ENCODE measurements at regions not wholly inside any gene's neighbourhood (a gene's known extent, or its start where the extent isn't known, plus 50 kb on each side); places are given as distances from the start of the nearest gene placed in this dataset.

GRCh38 chr22:49295465-49295743 is 532.3 kb downstream of the BRD1 start (continued):
- TF ChIP-seq CTCF (conservative IDR thresholded peaks at IDR 0.05; ENCODE audit: low read depth in 2 of 2): no peak

- no peak overlapping the region for H3K27ac ChIP-seq (ENCODE audit: low read depth)
- H3K4me2 ChIP-seq: no peak overlapping the region
- H3K36me3 ChIP-seq (ENCODE audit: insufficient read depth): no peaks in the 10 kb centered on the region
- no peaks in the 10 kb centered on the region for H3K9me2 ChIP-seq (ENCODE audit: insufficient read depth)
- no peaks in the 10 kb centered on the region for H3K27me3 ChIP-seq (ENCODE audit: insufficient read depth)
- H2AFZ ChIP-seq: no peak overlapping the region
- no peak overlapping the region for H3K4me3 ChIP-seq
- Mint-ChIP-seq H3K9me3 (peaks cover 12% of the 10 kb centered on the region), H3K4me1 (peaks cover 11% of the 10 kb centered on the region), H3K27me3 (ENCODE audit: insufficient read depth, low read depth, poor library complexity) (peaks cover 13% of the 10 kb centered on the region), H3K4me3 (no peak overlapping the region), H3K27ac (no peak overlapping the region), H3K36me3 (ENCODE audit: low read depth) (peaks cover 10% of the 10 kb centered on the region; the same call in 2 of the 3 replicates)
- no peaks in the 10 kb centered on the region for H3F3A ChIP-seq (replicated peaks; ENCODE audit: low read depth)
- H3K4me1 ChIP-seq (ENCODE audit: insufficient read depth): no peaks in the 10 kb centered on the region
- ATAC-seq: no peak
- H4K20me1 ChIP-seq (replicated peaks; ENCODE audit: insufficient read depth): no peaks in the 10 kb centered on the region
- no peaks in the 10 kb centered on the region for H3K79me2 ChIP-seq (replicated peaks; ENCODE audit: insufficient read depth)
- DNase-seq (ENCODE audit: low spot score): no peak
- TF ChIP-seq REST (IDR thresholded peaks at IDR 0.05; ENCODE audit: unreplicated experiment) (no peak), POLR2AphosphoS5 (IDR thresholded peaks at IDR 0.05; ENCODE audit: low read depth) (no peak), EZH2 (IDR thresholded peaks at IDR 0.05; ENCODE audit: low read depth, unreplicated experiment) (no peak), STAT1 (IDR thresholded peaks at IDR 0.05; ENCODE audit: unreplicated experiment) (no peak), EZH2phosphoT487 (IDR thresholded peaks at IDR 0.05; ENCODE audit: unreplicated experiment) (no peak), ZNF114 (CRISPR knock-in tag; IDR thresholded peaks at IDR 0.05) (no peak), ZNF331 (CRISPR knock-in tag; IDR thresholded peaks at IDR 0.05; ENCODE audit: low read depth) (no peak), CREB1 (CRISPR knock-in tag; IDR thresholded peaks at IDR 0.05; ENCODE audit: low read depth) (no peak), JUNB (IDR thresholded peaks at IDR 0.05; ENCODE audit: unreplicated experiment) (no peak), ZNF462 (CRISPR knock-in tag; IDR thresholded peaks at IDR 0.05) (no peak), NANOG (IDR thresholded peaks at IDR 0.05; ENCODE audit: borderline replicate concordance) (no peak)
- TF ChIP-seq, protein P1, sequence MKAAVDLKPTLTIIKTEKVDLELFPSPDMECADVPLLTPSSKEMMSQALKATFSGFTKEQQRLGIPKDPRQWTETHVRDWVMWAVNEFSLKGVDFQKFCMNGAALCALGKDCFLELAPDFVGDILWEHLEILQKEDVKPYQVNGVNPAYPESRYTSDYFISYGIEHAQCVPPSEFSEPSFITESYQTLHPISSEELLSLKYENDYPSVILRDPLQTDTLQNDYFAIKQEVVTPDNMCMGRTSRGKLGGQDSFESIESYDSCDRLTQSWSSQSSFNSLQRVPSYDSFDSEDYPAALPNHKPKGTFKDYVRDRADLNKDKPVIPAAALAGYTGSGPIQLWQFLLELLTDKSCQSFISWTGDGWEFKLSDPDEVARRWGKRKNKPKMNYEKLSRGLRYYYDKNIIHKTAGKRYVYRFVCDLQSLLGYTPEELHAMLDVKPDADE (IDR thresholded peaks at IDR 0.05): no peak
These were observed 532.8 kb downstream of the BRD1 start for GRCh38 chr22:49294656-49295464.

Data from GM23338 (cell line).